HG03565 (cell line): ENCODE measurements at regions not wholly inside any gene's neighbourhood (a gene's known extent, or its start where the extent isn't known, plus 50 kb on each side); places are given as distances from the start of the nearest gene placed in this dataset.

Experiments used
- ATAC-seq: cut with Tn5 transposase; IDR thresholded peaks from one replicate; pipeline ENCODE4 v1.9.1; 2021; ENCODE audit warnings: mild to moderate bottlenecking, moderate library complexity; ENCODE audit not compliant: unreplicated experiment

DNA sequence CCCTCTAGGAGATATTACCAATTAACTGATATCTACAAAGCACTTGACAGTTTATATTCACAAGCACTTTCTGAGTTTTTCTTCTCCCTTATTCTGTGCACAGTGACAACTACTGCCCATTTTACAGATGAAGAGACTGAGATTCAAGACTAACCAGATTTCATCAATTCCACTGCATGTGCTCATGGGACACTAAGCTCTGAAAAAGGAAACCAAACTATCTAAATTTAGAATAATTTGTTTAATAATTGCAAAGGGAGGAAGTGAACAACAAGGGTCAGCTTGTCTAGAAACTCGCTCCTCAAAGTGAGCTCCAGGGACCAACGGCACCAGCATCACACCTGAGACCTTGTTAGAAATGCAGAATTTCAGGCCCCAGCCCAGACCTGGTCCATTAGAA lies 50.8 kb upstream of the MYLIP start:
- no peak for ATAC-seq

DNA sequence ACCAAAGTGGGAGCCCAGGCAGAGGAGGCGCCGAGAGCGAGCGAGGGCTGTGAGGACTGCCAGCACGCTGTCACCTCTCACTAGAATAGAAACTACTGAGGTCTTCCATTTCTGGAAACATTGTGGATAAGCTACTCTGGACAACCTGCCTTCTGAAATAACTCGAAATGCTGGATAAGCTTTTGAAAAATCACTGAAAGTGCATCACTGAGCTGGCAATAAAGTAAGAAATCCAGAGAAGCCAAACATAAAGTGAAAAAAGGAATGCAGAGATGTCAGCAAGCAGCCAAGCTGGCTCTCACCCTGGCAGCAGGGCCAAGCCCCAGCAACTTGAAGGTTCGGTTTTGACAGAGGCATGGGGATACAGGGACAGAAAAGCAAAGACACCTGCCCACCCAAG lies 59.2 kb upstream of the MYLIP start:
- ATAC-seq: no peak

GRCh38 chr6:16069222-16069621 lies 59.7 kb upstream of the MYLIP start:
- no peak for ATAC-seq

GRCh38 chr6:16067568-16067967 lies 61.3 kb upstream of the MYLIP start:
- ATAC-seq: no peak

- no peak for ATAC-seq
Observed at GRCh38 chr6:16064671-16065072, 64.2 kb upstream of the MYLIP start.

DNA sequence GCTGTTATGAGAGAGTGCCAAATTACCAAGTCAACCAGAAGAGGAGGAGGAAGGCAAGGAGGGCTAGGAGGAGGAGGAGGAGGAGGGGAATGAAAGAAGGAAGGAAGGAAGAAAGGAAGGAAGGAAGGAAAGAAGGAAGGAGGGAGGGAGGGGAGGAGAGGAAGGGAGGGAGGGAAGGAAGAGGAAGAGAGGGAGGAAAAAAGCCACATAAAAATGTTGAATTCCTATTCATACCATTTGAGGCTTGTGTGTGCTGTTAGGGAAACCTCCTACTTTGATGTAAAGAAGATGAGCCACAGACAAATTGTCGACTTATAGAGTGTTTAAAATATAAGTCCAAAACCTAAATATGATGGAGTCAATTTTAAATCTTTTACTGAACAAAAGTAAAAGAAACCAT lies 65.3 kb upstream of the MYLIP start:
- ATAC-seq: no peak

GRCh38 chr6:16061818-16062217 lies 67.1 kb upstream of the MYLIP start:
- ATAC-seq: no peak

GRCh38 chr6:16060039-16060438 lies 68.8 kb upstream of the MYLIP start:
- no peak for ATAC-seq

- ATAC-seq: no peak
Observed at GRCh38 chr6:16059496-16059895, 69.4 kb upstream of the MYLIP start.

- ATAC-seq: no peak
Observed at GRCh38 chr6:16058929-16059345, 69.9 kb upstream of the MYLIP start.

- no peak for ATAC-seq
Observed at GRCh38 chr6:16058201-16058928, 70.5 kb upstream of the MYLIP start.

GRCh38 chr6:16057446-16057845 lies 71.4 kb upstream of the MYLIP start:
- ATAC-seq: no peak

- ATAC-seq: no peak
Observed at GRCh38 chr6:16056263-16056870, 72.5 kb upstream of the MYLIP start.

GRCh38 chr6:16055852-16056251 lies 73.0 kb upstream of the MYLIP start:
- no peak for ATAC-seq

GRCh38 chr6:16049168-16049567 lies 79.7 kb upstream of the MYLIP start:
- no peak for ATAC-seq

DNA sequence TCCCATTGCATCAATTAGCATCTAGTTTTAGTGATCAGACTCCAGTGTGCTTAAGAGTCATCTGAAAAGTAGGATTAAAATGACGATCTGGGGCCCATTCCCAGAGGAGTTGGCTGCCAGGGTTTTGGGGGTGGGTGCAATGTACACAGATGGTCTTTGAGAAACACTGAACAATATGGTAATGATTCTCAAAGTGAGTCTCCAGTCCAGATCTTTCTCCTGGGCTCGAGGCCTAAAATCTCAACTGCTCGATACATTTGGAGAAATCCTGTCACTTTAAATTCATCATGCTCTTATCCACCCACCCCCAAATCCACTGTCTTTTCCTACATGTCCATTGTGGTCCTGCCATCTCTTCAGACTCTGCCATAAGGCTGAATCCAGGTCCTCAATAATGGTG lies 80.7 kb upstream of the MYLIP start:
- no peak for ATAC-seq

GRCh38 chr6:16047435-16047990 lies 81.4 kb upstream of the MYLIP start:
- no peak for ATAC-seq

DNA sequence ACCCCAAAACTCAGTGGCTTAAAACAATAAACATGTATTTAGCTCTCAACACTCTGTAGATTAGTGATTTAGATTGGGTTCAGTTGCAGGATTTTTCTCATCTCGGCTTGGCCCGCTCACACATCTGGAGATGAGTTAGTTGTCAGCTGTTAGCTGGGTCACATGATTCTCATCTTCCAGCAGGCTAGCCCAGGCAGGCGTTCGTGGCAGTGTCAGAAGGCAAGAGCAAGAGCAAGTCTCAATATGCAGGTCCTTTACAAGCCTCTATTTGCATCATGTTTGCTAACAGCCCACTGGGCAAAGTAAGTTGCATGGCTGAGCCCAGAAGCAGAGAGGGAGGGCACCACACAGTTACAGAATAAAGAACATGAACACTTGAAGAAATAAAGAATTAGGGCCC lies 83.6 kb upstream of the MYLIP start:
- no peak for ATAC-seq

- no peak for ATAC-seq
Observed at GRCh38 chr6:16044211-16044643, 84.7 kb upstream of the MYLIP start.

- peak; percentile 77 for ATAC-seq
Observed at GRCh38 chr6:16043171-16044135, 85.4 kb upstream of the MYLIP start.

- no peak for ATAC-seq
Observed at GRCh38 chr6:16042751-16043150, 86.1 kb upstream of the MYLIP start.
